ENCODE measurements at regions not wholly inside any gene's neighbourhood (a gene's known extent, or its start where the extent isn't known, plus 50 kb on each side); places are given as distances from the start of the nearest gene placed in this dataset.

GRCh38 chr2:37838541-37839167 lies 86.4 kb upstream of the RMDN2 start:
- no peak for DNase-seq (ENCODE audit: low read depth)

GRCh38 chr2:37839991-37840390 lies 85.1 kb upstream of the RMDN2 start:
- no peak for DNase-seq (ENCODE audit: low read depth)

DNA sequence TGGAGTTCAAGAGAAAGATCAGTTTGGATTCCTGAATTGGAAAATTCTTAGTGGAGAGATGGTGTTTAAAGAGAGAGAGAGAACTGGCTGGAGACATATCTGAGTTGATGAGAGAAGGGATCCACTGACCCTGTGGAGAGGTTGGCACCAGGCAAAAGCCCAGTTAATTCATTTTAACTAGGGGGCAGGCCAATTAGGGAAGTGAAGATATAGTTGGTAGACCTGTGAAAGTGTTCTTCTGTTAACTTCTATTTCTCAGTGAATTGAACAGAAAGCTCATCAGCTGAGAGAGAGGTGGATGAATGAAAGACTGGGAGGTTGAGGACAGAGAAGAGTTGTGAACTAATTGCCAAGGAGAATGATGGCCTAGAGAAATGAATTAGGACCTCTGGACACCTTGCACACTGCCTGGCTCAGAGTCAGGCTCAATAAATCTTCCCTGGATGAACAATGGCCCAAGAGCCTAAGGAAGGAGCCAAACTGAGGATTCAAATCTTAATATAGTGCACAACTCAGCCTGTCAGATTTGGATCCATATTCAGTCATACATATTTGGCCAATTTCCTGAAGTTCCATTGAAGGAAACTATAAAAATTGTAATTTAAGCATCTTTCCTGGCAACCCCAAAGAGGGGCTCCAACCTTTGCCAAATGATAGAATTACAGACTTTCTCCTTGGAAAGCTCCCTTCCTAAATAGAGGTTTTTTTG lies 82.2 kb upstream of the RMDN2 start:
- DNase-seq (ENCODE audit: low read depth), result no peak

GRCh38 chr2:37843556-37843955 lies 81.5 kb upstream of the RMDN2 start:
- no peak for DNase-seq (ENCODE audit: low read depth)

GRCh38 chr2:37846207-37846606 lies 78.9 kb upstream of the RMDN2 start:
- DNase-seq (ENCODE audit: low read depth), result no peak

DNA sequence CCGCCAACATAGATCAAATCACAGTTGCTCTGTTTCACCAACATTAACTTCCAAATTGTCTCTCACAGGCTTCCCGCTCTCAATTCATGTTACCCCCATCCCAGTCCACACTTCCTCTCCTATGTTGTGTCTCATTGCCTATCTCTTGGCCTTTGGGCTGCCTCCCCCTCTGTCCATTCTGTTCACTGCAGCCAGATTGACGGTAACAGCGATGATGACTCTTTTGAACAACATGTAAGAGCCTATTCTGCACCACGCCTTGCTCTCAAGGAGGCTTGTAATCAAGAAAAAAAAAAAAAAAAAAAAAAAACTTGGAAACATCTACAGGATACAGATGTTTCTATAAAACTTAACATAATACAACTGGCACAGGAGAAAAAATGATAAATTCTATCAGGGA lies 77.3 kb upstream of the RMDN2 start:
- no peak for DNase-seq (ENCODE audit: low read depth)

DNA sequence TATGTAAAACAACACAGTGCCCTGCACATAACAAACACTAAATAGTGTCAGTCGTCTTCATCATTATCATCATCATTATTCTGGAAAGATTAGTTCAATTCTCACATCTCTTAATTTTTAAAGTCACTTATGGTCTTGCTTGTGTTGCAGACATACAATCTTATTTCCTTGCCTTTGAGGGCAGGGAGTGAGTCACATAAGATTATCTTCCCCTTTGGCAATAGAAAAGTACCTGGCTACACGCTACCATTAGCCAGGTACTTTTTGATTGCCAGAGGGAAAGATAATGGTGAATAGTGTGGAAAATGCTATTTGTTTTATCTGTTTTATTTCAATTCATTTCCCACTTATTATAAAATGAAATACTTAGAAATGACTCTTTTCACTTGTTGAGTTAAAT lies 76.6 kb upstream of the RMDN2 start:
- DNase-seq (ENCODE audit: low read depth), result no peak

DNA sequence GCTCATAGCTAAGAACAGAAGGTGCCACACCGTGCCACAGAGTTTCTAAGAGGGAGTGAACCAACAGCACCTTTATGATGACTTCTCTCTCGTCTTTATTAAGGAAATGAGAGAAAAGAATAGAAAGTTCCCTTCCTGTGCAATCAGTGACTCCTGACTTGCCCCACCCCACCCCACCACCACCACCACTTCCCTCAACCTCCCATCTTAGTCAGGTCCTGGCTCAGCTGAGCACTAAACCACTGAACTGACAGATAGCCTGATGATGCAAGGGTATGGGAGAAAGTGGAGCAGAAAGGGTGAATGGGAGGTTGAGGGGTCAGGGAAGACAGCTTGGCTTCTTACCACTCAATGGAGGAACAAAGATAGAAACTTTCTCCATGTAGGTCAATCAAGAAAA lies 75.2 kb upstream of the RMDN2 start:
- no peak for DNase-seq (ENCODE audit: low read depth)

GRCh38 chr2:37851428-37851827 lies 73.7 kb upstream of the RMDN2 start:
- no peak for DNase-seq (ENCODE audit: low read depth)

- DNase-seq (ENCODE audit: low read depth), result no peak
Observed at GRCh38 chr2:37851828-37852584, 73.1 kb upstream of the RMDN2 start.

- DNase-seq (ENCODE audit: low read depth), result no peak
Observed at GRCh38 chr2:37852585-37853014, 72.5 kb upstream of the RMDN2 start.

GRCh38 chr2:37854676-37855282 lies 70.3 kb upstream of the RMDN2 start:
- DNase-seq (ENCODE audit: low read depth), result no peak

DNA sequence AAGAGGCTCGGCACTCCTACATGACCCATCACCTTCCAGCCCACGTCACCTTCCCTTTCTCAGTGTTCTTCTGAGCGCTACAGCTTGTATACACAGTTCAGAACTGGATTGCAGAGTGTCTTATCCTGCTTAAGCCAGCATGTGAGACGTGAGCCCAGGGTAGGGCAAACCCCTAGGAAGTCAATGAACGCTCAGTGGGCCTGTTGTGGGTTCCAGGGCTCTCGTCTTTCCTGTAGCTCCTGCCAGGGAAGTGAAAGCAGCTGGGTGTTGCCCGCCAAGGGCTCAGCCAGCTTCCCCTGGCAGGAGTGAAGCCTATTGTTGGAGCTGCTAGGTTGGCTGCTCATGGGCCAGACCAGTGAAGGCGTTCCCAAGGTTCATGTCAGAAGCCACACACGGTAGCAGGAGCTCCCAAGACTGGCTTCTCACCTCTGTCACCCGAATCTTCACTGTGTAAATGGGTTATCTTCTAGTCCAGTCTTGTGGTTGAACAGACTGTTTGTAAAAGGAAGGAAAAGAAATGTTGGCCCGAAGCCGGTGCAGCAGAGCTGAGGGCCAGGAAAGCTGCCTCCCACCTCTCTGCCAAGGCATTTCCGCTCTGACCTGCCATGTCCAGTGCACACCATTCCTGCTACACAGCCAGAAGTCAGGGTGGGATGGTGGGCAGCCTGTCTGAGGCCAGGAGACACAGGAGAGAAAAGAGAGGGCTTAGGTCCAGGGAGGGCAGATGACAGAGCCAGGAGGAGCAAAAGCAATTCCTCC lies 69.6 kb upstream of the RMDN2 start:
- DNase-seq (ENCODE audit: low read depth), result no peak

DNA sequence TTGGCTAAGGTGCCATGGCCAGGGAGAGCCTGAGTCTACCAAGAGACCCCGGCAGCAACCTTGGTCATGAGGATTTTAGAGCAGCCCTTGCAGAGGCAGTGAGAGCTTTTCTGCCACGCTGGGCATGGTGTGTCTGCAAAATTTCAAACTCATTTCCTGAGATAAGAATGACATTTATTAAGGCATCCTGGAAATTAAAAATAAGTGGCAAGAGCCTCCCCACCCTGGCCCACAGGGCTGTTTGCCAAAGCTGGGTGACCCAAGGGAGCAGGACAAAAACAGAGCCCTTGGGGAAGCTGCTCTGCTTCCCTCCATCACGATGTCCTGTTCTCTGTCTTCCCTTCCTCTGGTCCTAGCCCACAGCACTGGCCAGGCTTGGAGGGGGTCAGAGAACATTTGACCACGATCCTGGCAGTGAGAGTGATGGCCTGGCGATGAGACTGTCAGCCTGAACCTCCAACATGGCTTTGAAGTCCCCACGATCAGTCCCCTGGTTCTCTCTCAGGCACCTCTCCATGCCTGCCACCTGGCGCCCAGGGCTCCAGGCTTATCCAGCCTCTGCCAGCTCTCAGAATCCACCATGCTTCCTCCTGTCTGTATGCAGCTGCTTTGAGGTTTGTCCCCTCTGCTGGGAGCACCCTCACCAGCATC lies 68.9 kb upstream of the RMDN2 start:
- no peak for DNase-seq (ENCODE audit: low read depth)

GRCh38 chr2:37857575-37858399 lies 67.3 kb upstream of the RMDN2 start:
- DNase-seq (ENCODE audit: low read depth), result no peak

GRCh38 chr2:37858400-37858711 lies 66.7 kb upstream of the RMDN2 start:
- DNase-seq (ENCODE audit: low read depth), result no peak

GRCh38 chr2:37858725-37859267 lies 66.3 kb upstream of the RMDN2 start:
- DNase-seq (ENCODE audit: low read depth), result no peak

DNA sequence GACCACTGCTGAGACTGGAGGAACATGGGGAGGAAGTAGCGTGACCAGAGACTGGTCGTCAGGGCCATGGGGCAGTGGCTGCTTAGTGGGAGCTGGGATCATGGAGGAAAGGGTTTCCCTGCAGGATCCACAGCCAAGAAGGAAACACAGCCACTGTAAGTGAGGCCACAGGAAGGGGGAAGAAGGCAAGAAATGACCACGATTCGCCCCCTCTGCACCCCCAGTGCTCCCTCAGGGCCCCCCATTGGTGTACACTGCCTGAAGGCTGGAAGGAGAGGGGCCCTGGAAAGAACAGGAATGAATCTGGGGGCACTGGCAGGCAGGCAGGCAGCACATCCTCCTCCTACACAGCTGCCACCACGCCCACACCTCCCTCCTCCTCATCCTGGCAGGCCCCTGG lies 62.5 kb upstream of the RMDN2 start:
- DNase-seq (ENCODE audit: low read depth), result no peak

DNA sequence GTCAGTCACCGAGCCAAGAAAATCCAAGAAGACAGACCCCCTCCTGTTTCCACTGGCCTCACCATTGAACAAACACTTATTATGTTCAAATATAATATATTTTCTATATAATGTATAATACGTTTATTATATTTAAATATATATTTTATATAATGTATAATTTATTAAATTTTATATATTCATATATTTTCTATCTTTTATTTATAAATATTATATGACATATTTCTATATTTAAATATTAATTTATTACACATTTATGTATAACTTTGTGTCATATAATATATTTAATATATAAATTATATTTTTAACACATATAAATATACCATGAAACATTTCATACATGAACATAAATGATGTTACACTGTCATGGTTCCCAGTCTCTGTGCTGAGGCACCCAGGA lies 60.9 kb upstream of the RMDN2 start:
- no peak for DNase-seq (ENCODE audit: low read depth)

- DNase-seq (ENCODE audit: low read depth), result no peak
Observed at GRCh38 chr2:37865640-37866039, 59.4 kb upstream of the RMDN2 start.
